Stimulated activated CD4-positive, alpha-beta T cell treated with anti-CD3 and anti-CD28 coated beads, Interleukin-4, amount 100 ng/mL, for 4 hours (primary cell): ENCODE measurements at regions not wholly inside any gene's neighbourhood (a gene's known extent, or its start where the extent isn't known, plus 50 kb on each side); places are given as distances from the start of the nearest gene placed in this dataset.
"Not testable (repeated sequence)": the region's sequence is repeated elsewhere in the genome, so short reads cannot be mapped to it uniquely, and the experiment has no call there.

Source experiments
- DNase-seq, 2 experiments: peaks; one replicate each; pipeline ENCODE4 v3.0.0-alpha.2; 2020

DNA sequence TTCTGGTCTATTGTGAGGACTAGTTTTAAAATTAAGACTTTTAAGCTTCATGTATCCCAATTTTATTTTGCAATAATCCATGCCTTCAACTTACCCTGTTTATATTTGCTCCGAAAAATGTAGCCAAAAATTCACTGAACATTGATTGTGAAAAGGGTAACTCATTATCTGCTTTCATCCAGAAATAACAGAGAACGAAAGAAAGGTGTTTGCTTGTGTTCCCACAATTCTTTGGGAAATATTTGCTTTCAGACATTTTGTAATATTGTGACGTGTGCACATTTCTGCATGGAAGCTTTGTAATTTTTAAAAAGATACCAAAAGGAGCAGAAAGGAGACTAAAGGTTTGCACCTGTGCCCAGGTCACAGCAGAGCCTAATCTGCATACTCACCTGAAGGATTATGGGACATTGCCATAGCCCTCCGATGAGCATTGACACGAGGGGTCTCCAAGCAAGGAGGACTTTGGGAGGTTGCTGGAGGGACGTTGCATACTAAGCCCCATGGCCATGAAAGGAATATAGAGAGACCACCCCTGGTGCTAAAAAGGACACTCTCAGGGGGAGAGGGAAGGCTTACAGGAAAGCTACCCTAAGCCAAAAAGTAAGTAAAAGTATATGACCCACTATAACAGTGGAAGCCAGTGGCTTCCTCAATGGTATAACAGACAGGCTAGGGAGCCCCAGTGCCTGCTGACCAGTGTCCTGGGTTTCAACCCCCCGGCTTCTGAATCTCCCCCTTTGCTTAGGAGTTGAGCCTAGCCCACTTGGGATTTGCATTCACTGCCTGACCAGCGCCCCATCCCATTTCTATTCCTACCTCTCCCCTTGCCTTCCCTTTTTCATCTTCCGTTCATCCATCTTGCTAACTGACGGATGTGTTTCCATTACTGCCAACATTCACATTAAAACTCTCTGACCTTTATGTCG lies 148.6 kb upstream of the ZC3H12A start:
- DNase-seq = no peak

DNA sequence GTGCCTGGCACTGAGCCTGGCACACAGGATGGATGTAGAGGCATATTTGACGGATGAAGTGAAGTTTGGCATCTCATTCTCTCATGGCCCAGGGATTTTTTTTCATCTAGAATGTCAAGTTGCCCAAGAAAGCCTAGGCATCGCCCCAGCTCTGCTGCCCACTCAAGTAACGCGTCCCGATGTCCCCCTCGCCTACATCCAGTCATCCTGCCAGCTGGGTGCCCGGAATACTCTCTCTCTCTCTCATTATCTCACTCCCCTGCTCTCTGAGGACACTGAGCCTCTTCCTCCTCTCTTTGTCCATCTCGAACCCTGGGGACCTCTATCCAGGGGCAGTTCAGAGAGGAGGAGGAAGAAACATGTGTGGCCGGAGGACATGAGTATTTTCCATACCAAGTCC lies 142.3 kb upstream of the ZC3H12A start:
- no peak for DNase-seq

DNA sequence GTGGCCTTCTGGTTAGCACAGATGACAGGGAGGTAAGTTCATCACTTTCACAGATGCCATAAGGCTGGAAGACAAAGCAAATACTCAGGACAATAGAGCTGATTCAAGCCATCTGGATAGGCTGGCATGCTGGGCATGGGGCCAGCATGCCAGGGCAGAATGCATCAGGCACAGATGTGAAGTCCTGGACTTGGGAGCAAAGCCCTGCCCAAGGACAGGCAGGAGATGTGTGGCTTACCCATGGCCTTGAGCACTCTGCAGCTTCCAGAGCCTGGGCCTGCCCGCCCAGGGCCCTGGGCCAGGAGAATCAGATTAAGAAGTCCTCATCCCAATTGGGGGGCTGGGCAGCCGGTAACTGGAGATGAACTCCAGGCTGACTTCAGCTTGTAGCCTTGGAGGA lies 135.7 kb upstream of the ZC3H12A start:
- no peak for DNase-seq

DNA sequence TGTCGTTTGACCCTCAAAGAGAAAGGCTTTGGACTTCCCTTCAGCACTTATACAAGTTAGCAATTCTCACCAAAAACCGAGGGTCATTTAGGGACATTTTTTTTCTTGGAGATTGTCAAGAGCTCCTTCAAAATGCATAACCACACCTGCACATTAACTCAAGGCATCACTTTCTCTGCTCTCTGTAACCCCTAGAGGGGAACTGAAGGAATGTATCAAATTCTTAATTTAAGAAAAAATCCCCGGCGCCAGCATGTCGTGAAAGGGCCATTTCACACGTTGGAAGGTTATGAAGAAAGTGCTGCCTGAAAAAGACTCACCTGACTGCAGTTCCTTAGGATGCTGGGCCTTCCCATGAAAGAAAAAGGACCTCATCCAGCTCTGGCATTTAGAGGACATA lies 131.6 kb upstream of the ZC3H12A start:
- DNase-seq = no peak

DNA sequence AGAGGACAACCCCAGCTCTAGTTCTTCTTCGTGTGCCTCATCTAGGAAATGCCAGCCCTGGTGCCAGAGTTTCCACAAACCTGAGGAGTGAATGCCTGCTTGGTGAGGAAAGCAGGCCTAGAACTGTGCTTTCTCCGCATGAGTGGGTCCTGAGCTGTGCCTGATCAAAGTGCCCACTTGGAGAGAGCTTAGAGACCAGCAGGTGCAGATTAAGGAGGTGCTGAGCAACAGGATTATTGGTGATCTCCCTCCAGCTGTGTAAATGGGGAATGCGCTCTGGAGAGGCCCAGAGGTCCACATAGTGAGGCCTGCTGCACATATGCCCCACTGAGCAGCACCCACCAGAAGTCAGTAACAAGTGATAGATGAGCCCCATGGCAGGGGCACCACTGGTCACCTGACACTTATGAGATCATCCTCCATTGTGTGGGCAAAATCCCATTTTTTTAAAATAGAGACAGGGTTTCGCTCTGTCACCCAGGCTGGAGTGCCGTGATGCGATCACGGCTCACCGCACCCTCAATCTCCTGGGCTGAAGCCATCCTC lies 127.2 kb upstream of the ZC3H12A start:
- no peak for DNase-seq

DNA sequence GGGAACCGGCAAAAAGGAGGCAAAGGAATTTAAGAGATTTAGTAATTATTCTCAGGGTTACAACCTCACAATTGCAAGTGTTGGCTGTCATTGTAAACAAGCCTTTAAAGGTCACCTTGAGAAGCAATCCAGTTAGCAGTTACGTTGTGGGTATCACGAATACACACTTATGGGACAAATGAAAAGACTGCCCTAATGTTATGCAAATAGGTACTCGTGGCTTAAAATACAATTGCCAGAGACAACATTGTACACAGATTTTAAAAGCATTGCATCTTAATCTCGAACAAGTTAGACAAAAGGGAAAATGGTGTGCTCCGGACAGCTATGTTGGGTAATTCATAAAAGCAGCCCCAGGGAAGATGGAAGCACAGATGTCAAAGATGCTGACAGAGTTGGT lies 120.5 kb upstream of the ZC3H12A start:
- no peak for DNase-seq

DNA sequence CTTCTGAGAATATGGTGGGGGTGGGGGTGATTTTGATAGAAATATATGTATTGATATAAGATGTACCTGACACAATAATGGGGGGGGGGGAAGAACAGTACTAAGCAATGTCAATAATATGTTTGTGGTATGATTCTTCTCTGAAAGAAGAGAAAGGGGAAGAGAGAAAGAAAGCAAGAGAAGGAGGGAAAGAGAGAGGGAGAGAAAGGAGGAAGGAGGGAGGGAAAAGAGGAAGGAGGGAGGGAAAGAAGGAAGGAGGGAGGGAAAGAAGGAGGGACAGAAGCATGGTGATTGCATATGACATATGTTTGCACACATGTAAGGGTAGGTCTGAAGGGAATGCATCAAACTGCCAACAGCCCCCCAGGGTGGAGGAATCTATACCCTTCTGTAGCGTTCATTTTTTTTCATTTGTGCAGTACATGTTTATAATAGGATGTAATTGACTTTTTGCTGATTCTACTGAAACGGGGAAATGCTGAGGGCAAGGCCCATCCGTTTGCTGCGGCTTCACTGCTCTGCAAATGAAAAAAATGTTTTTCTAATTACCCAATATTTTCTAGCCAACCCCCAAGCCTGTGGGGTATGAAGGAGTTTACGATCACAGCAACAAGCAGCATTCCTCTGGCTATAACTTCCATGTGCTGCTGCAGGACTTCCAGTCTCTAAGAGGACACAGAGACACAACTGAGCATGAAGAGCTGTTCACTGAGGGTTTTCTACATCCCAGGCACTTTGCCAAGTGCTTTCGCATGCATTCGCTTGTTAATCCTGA lies 119.3 kb upstream of the ZC3H12A start:
- no peak for DNase-seq

DNA sequence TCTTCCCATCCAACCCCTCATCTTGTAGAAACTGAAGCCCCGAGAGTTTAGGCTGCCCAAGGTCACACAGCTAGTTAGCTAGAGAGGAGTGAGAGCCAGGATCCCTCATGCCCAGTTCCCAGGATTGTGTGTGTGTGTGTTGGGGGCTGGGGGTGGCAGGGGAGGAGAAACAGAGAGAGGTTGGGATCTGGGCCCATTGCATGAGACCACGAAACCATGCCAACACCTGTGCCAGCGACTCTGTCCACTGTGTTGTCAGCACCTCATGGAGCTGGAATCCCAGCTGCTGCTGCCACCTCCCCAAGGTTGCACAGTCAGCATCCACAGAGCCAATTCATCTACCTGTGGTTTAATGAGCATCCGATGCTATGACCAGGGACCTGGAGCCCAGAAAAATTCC lies 115.4 kb upstream of the ZC3H12A start:
- DNase-seq = no peak

DNA sequence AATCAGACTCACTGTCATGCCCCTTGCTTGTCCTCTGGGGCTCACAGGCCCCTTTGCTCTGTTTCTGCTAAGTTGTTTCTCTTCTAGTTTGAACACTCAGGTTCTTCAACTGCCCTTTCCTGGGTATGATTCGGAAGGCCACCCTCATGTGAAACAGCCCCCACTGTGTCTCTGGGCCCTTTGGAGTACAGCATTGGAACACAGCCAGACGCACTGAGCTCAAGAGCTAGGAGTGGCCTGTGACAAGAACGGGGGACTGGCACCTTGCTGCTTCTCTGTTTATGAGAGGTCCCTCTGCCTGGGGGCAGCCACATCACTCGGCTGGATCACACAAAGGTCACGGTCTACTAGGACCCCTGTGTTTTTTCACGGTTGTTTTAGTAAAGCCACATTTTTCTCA lies 114.4 kb upstream of the ZC3H12A start:
- no peak for DNase-seq

DNA sequence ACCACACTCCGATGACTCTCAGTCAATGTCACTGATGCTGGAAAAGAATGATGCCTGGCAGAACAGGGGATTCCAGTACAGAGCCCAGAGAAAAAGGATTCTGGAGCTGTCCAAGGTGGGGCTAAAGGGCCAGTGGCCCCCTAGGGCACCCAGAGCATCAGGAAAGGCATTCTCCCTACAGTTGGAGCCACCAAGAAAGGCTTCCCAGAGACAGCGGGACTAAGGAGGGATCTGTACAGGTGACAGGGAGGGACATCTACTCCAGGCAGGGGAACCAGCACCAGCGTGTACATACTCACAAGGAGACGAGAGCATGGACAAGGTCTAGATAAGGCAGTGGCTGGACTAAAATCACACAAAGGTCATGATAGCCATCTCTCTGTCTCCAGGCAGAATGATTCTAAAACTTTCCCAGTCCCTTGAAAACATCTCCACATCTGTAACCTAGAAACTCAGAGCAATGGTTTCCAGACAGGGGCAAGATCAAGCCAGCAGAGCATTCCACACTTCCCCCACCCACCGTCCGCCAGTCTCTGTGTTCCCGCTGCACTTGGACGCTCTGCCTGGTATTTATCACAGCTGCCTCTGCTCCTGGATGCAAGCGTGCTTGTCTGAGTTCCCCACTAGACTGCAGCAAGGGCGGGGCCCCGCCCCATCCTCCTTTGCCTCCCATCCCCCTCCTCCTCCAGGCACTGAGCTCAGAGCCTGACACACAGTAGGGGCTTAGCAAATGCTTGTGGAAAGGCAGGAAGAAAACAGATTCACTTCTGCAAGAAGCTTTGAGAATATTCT lies 111.6 kb upstream of the ZC3H12A start:
- no peak for DNase-seq

DNA sequence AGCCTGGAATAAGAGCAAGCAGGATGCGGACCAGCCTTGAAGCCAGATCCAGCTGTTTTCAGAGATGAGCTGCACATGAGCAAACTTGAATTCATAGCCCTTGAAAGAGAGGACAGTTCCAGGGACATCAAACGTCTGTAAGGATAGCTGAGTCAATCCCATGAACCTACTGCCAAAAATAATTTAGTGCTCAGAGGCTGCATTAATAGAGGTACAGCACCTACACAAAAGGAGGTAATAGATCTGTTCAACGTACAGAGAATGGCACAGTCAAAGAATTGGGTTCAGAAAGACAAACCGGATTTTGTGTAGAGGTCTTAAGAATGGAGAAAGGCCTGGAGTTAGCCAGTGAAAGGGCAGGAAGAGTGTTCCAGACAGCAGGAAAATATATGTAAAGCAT lies 110.8 kb upstream of the ZC3H12A start:
- no peak for DNase-seq

DNA sequence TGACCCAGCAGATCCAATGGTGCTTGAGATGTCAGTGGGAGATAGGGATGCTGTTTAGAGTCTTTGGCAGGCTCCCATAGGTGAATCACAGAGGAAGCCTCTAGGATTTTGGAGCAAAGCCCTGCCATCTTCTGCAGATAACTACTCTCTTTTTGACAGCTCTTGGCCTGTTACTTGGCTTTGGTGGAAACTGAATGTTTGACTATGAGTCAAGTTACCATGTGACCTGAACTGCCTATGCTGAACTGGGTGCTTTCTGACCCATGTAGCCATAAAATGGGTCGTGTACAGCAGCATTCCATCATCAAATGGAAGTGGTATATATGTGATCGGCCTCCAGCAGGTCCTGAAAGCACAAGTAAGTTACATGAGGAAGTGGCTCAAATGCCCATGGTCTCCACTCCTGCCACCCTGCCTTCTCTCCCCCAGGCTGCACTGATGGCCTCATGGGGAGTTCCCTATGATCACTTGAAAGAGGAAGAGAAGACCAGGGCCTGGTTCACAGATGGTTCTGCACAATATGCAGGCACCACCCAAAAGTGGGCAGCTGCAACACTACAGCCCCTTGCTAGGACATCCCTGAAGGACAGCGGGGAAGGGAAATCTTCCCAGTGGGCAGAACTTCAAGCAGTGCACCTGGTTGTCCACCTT lies 105.6 kb upstream of the ZC3H12A start:
- not testable (repeated sequence) for DNase-seq

DNA sequence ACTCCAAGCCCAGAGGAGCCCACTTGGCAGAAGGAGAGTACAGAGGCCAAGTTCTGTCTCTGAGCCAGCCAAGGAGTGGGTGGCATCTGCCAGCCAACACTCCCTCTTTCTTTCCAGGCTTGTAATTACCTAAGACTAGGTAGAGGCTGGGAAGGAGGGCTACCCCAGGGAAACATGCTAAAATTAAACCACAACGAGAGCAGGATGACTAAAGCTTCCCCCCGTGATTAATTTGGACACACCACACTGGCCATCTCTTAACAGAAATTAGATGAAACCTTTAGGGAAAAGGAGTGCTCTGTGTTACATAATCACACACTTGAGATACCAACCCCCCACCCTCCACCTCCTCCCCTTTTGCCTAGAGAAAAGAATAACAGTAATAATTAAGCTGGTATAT lies 102.1 kb upstream of the ZC3H12A start:
- no peak for DNase-seq

DNA sequence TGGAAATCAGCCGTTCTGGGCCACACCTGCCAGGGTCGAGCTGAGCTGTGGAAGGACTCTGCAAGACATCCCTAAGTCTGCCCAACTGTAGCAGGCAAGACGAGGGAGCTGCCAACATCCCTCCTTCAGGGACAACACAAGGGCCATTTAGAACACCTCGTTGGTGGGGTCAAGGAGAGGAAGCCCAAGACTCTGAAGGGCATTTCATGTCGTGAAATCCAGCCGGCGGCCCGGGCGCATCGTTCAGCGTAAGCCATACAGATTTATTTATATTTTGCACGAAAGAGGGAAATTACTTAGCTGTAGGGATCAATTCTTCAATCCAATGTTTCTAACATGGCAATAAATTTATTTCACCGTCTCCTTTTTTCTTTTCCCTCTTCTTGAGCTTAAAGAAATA lies 101.7 kb upstream of the ZC3H12A start:
- no peak for DNase-seq

DNA sequence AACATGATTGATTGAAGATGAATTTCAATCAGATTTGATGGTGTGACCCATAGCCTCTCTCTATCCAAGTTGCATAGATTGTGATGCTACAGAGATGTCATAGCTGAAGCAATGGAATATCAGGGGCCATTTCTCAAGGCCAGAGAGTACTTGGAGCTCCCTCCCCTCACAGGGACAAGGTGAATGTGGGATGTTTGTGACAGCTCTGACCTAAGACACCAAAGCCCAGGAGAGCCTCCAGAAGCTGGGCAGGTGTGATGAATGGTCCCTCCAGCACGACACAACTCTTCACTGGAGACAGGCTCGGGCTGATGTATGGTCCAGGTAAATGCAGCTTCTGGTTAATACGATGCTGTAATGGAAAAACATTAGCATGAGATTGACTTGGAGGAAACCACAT lies 101.0 kb upstream of the ZC3H12A start:
- no peak for DNase-seq

DNA sequence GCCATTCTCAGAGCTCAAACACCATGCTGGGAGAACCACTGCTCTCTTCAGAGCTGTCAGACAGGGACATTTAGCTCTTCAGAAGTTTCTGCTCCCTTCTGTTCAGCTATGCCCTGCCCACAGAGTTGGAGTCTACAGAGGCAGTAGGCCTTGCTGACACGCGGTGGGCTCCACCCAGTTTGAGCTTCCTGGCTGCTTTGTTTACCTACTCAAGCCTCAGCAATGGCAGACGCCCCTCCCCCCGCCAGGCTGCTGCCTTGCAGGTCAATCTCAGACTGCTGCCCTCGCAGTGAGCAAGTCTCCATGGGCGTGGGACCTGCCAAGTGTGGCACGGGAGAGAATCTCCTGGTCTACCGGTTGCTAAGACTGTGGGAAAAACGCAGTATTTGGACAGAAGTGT lies 93.8 kb upstream of the ZC3H12A start:
- DNase-seq = not testable (repeated sequence)

DNA sequence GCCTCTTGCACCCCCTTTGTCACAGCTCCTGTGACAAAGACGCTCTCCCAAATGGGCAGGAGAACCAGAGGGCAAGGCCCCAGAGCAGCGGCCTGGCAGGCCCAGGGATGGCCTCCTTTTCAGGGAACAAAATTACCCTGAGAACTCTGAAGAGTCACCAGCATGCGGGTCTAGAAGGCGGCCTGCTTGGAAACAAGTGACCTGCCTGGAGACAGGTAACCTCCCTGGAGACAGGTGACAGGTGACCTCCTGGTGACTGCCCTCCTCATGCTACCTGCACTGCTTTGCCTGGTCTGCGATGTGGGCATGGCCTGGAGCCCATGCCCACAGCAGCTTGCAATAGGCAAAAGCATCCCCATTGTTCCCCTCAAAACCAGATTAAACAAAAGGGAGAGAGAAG lies 86.5 kb upstream of the ZC3H12A start:
- DNase-seq = no peak

DNA sequence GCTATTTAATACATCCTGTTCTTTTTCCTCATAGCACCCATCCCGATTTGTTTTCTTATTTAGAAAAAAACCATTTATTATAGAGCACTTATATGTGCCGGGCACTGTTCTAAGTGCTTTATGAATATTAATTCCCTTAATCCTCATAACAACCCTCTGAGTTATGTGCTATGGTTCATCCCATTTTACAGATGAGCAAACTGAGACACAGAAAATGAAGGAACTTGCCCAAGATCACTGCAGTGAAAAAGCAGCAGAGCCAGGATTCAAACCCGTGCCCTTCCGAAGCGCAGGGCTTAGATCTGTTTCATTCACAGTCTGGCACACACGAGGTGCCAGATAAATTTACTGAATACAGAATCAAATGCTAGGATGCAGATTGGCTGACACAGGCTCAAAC lies 85.1 kb upstream of the ZC3H12A start:
- no peak for DNase-seq

DNA sequence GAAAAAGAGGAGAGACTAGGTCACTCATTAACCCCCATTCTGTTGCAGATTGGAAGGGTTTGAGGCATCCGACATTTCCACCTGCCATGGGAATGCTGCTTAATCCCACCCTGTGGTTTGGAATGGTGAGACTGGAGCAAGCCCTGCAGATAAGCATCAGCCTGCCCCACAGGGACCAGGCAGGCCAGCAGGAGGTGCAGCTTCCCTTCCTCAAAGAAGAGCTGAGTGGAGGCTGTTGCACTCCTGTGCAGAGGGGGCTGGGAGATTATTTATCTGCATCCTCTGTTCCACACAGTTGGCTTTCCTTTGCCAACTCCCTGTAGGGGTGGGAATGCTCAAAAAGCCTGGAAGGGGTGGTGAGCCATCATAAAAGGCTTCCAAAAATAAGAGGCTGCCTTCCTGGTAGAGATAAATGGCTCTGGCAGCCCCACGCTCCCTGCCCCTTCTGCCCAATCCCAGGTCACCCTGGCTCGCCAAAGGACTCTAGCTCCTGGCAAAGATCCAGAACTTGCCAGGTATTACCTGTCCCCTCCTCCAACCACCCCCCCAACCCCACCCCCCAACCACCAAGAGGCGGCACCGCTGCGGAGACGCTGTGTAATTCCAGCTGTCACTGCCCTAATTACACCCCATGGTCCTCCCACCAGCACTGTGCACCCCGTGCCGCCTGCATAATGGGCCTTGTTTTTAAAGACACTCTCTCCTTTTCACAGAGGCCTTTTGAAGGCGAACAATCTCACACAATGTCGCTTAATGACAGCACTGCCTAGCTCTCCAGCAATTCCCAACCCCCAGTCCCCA lies 83.0 kb upstream of the ZC3H12A start:
- DNase-seq = no peak

DNA sequence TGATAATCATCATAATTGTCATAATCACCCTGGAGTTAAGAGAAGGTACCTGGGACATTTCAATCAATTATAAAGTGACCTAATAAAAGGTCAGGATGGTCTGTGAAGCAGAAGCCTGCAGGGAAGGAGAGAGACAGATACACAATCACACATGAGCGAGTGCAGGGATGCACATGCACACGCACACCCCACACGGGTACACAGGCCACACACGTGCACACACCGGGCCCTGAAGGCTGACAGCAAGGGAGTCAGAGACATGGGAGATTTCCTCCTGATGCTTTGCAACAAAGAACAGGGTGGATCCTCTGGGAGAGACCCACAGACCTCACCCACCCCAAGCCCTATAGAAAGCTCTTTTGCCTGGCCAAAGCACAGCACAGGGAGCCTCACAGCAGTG lies 82.3 kb upstream of the ZC3H12A start:
- DNase-seq = no peak
